Neural crest cell (in vitro differentiated cells): ENCODE measurements at regions not wholly inside any gene's neighbourhood (a gene's known extent, or its start where the extent isn't known, plus 50 kb on each side); places are given as distances from the start of the nearest gene placed in this dataset.
"Not testable (repeated sequence)": the region's sequence is repeated elsewhere in the genome, so short reads cannot be mapped to it uniquely, and the experiment has no call there.

Experiments
- DNase-seq: peaks from one replicate; pipeline ENCODE4 v3.0.0; 2021; ENCODE audit warnings: low read depth, mixed read lengths, low spot score
- H3K27ac Mint-ChIP-seq: one replicate; pipeline ENCODE4 v1.8.0; 2021; ENCODE audit warnings: mild to moderate bottlenecking, mixed read lengths; ENCODE audit not compliant: unreplicated experiment
- H3K27me3 Mint-ChIP-seq: 2 replicates; pipeline ENCODE4 v1.8.0; 2021; ENCODE audit warnings: low read depth, mild to moderate bottlenecking, mixed read lengths
- H3K36me3 Mint-ChIP-seq: 2 replicates; pipeline ENCODE4 v1.8.0; 2021; ENCODE audit warnings: low read depth, mild to moderate bottlenecking, mixed read lengths
- H3K4me1 Mint-ChIP-seq: 2 replicates; pipeline ENCODE4 v1.8.0; 2021; ENCODE audit warnings: mixed read lengths
- H3K4me3 Mint-ChIP-seq: one replicate; pipeline ENCODE4 v1.8.0; 2021; ENCODE audit warnings: mild to moderate bottlenecking, mixed read lengths
- H3K9me3 Mint-ChIP-seq: 2 replicates; pipeline ENCODE4 v1.8.0; 2021; ENCODE audit warnings: mixed read lengths
- TF ChIP-seq, protein P1 (sequence below): fragments of 200-600 bp; sonication (generic); conservative IDR thresholded peaks from 2 replicates; pipeline ENCODE4 v1.5.0; 2021; ENCODE audit warnings: antibody characterized with exemption, mild to moderate bottlenecking

GRCh38 chr3:82448320-82448719 lies 686.9 kb upstream of the GBE1 start:
- Mint-ChIP-seq H3K9me3 (peaks cover 6% of the 10 kb centered on the region), H3K27me3 (no peaks in the 10 kb centered on the region), H3K4me1 (no peaks in the 10 kb centered on the region), H3K27ac (no peak overlapping the region), H3K36me3 (no peaks in the 10 kb centered on the region), H3K4me3 (no peak overlapping the region)
- DNase-seq = no peak
- TF ChIP-seq, protein P1, sequence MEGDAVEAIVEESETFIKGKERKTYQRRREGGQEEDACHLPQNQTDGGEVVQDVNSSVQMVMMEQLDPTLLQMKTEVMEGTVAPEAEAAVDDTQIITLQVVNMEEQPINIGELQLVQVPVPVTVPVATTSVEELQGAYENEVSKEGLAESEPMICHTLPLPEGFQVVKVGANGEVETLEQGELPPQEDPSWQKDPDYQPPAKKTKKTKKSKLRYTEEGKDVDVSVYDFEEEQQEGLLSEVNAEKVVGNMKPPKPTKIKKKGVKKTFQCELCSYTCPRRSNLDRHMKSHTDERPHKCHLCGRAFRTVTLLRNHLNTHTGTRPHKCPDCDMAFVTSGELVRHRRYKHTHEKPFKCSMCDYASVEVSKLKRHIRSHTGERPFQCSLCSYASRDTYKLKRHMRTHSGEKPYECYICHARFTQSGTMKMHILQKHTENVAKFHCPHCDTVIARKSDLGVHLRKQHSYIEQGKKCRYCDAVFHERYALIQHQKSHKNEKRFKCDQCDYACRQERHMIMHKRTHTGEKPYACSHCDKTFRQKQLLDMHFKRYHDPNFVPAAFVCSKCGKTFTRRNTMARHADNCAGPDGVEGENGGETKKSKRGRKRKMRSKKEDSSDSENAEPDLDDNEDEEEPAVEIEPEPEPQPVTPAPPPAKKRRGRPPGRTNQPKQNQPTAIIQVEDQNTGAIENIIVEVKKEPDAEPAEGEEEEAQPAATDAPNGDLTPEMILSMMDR = no peak

DNA sequence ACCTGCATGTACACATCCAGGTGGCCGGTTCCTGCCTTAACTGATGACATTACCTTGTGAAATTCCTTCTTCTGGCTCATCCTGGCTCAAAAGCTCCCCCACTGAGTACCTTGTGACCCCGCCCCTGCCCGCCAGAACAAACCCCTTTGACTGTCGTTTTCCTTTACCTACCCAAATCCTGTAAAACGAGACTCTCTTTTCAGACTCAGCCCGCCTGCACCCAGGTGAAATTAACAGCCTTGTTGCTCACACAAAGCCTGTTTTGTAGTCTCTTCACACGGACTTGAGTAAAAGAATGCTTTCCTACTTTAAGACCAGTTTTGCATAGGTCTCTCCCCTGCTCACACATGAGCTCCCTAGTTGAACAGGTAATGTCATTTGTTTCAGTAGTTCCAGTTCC lies 667.4 kb upstream of the GBE1 start:
- not testable (repeated sequence) for H3K27ac Mint-ChIP-seq, H3K4me3 Mint-ChIP-seq

DNA sequence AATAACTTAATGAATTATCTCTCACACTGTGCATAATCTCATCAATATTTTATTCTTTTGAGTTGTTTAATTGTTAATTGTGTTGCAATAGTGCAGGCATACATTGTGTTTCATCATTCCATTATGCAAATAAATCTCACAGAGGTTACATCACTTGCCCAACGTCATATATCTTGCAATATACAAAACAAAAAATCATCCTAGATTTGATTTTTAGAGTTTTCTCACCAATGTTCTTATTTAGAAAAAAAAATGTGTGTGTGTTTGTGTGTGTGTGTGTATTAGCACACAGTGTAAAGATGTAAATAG lies 662.5 kb upstream of the GBE1 start:
- Mint-ChIP-seq H3K36me3 (no peaks in the 10 kb centered on the region), H3K27me3 (no peaks in the 10 kb centered on the region), H3K9me3 (no peaks in the 10 kb centered on the region), H3K27ac (no peak overlapping the region), H3K4me3 (no peak overlapping the region), H3K4me1 (no peaks in the 10 kb centered on the region)
- TF ChIP-seq, protein P1 = no peak
- no peak for DNase-seq

More for the DNA sequence above, 667.4 kb upstream of the GBE1 start:
- H3K27me3 Mint-ChIP-seq, H3K36me3 Mint-ChIP-seq, H3K9me3 Mint-ChIP-seq, DNase-seq, H3K4me1 Mint-ChIP-seq: not testable (repeated sequence)

GRCh38 chr3:82423268-82424030 lies 662.0 kb upstream of the GBE1 start:
- Mint-ChIP-seq H3K9me3 (no peaks in the 10 kb centered on the region), H3K27ac (no peak overlapping the region), H3K4me3 (no peak overlapping the region), H3K4me1 (no peaks in the 10 kb centered on the region), H3K36me3 (no peaks in the 10 kb centered on the region), H3K27me3 (no peaks in the 10 kb centered on the region)
- TF ChIP-seq, protein P1 = no peak
- no peak for DNase-seq

GRCh38 chr3:82416830-82417229 lies 655.4 kb upstream of the GBE1 start:
- no peaks in the 10 kb centered on the region for H3K36me3 Mint-ChIP-seq
- no peak overlapping the region for H3K4me3 Mint-ChIP-seq
- H3K4me1 Mint-ChIP-seq = peaks cover 6% of the 10 kb centered on the region
- H3K27me3 Mint-ChIP-seq = no peaks in the 10 kb centered on the region
- no peak for DNase-seq
- no peaks in the 10 kb centered on the region for H3K9me3 Mint-ChIP-seq
- TF ChIP-seq, protein P1 = no peak
- H3K27ac Mint-ChIP-seq = no peak overlapping the region

GRCh38 chr3:82416349-82416748 lies 654.9 kb upstream of the GBE1 start:
- Mint-ChIP-seq H3K36me3 (no peaks in the 10 kb centered on the region), H3K4me1 (peaks cover 6% of the 10 kb centered on the region), H3K27me3 (no peaks in the 10 kb centered on the region), H3K9me3 (no peaks in the 10 kb centered on the region), H3K27ac (no peak overlapping the region), H3K4me3 (no peak overlapping the region)
- DNase-seq = no peak
- TF ChIP-seq, protein P1 = no peak
